NCI-H510A (cell line): ENCODE measurements at regions not wholly inside any gene's neighbourhood (a gene's known extent, or its start where the extent isn't known, plus 50 kb on each side); places are given as distances from the start of the nearest gene placed in this dataset.

Experiments used
- DNase-seq: peaks from one replicate; lab custom pipeline; 2025; lab: John Stamatoyannopoulos, UW

DNA sequence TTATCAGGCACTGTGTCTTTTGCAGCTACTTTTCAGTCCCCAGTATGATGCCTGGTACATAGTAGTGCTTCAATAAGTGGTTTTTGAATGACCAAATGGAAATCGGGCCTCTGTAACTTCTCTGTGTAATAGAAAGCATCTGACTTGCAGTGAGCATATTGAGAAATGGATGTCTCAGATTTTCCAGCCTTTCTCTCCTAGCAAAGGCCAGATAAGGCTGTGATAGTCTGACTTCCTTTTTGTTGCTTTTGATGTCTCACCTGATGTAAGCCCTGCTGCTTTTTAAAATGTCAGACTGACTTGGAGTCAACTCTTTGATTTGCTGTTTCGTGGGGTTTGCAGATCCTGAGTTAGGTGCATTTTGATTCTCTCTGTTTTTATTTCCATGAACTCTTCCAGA is 590.0 kb upstream of the ZNF608 start:
- no peak for DNase-seq

DNA sequence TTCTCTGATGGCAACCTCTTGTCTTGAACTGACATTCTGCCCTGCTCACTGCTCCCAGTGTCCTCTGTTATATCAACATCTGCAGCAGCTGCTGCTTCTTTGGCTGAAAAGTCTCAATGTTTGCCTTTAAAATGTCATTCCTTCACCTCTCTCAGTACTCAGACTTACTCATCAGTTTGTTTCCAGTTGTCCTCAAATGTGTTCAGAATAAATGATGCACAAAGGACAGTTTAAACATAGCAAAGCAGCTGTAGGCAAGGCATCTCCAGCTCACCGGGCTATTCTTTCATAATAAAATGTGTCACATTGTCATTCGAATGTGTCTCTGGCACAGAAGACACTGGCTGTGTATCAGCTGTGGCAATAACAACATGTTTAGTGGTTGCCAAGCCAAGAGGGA is 590.9 kb upstream of the ZNF608 start:
- DNase-seq, result no peak

DNA sequence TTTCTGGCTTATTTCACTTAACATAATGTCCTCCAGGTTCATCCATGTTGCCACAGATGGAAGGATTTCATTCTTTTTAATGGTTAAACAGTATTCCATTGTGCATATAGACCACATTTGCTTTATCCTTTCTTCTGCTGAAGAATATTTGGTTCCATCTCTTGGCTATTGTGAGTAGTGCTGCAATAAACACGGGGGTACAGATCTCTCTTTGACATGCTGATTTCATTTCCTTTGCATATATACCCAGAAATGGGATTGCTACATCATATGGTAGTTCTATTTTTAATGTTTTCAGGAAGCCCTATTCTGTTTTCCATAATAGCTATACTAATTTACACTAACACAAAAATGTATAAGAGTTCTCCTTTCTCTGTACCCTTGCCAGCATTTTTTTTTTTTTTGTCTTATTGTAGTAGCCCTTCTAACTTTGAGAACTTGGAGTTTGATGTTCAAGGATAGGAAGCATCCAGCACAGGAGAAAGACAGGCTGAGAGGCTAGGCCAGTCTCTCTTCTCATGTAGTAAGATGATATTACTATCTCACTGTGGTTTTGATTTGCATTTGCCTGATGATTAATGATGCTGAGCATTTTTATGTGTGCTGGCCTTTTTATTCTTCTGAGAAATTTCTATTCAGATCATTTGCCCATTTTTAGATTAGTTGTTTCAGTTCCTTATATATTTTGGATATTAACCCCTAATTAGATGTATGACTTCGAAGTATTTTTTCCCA is 592.2 kb upstream of the ZNF608 start:
- no peak for DNase-seq

DNA sequence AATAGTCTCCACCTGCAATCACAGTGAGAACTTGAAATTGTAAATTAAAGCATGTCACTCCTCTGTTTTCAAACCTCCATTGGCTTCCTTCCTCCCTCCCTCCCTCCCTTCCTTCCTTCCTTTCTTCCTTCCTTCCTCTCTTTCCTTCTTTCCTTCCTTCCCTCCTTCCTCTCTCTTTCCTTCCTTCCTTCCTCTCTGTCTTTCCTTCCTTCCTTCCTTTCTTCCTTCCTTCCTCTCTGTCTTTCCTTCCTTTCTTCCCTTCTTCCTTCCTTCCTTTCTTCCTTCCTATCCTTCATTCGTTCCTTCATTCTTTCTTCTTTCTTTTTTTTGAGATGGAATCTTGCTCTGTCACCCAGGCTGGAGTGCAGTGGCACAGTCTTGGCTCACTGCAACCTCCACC is 595.0 kb upstream of the ZNF608 start:
- no peak for DNase-seq

DNA sequence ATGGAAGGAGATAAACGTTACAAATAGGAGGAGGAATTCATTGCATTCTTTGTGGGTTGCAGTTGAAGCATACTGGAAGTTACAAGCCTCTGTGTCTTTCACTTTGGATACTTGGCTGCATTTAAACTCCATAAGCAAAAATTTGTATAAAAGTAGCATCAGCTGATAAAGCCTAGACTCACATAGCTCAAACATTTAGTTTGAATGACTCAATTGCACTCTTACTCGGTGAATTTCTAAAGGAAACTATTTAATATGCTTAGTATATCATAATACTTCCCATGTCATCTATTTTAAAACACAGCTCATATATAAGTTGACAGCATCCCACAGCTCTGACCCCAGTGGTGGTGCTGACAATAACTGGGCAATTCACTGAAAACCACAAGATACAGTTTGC is 596.6 kb upstream of the ZNF608 start:
- DNase-seq, result no peak

DNA sequence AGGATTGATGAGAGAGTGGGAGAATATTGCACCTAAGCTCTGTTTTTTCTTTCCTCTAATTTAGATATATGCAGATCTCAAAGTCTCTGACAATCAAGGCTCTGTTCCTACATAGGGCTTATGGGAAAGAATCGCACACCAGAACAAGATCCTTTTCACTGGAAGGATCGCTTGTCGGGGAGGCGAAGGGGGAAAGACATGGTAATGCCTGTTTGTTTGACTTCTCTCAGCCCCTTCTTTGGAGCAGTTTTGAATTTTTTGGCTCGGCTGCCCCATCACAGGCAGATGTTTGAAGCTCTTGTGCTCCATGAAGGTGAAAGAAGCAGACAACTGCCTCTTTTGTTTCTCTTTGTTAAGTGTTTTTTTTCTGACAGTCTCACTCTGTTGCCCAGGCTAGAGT is 599.9 kb upstream of the ZNF608 start:
- DNase-seq, result no peak

DNA sequence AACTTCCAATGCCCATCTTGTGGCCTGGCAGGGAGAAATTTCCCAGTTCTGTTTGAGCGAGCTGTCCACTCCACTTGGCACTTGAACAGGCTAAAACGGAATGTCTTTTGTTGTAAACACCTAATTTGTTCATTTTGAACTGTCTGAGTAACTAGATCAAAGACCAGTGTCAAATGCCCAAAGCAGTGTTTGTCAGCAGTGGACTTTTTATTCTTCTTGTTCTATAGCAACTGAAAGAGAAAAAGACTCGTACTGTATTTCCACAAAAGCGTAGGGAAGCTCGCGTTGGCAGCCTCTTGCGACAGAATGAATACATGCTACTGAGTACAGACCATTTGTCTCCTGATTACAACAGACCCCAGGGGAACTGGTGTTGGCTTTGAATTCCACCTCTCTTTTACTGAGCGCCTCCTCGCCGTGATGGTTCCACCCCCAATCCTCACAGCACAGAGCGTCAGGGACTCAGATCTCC is 601.8 kb upstream of the ZNF608 start:
- no peak for DNase-seq

DNA sequence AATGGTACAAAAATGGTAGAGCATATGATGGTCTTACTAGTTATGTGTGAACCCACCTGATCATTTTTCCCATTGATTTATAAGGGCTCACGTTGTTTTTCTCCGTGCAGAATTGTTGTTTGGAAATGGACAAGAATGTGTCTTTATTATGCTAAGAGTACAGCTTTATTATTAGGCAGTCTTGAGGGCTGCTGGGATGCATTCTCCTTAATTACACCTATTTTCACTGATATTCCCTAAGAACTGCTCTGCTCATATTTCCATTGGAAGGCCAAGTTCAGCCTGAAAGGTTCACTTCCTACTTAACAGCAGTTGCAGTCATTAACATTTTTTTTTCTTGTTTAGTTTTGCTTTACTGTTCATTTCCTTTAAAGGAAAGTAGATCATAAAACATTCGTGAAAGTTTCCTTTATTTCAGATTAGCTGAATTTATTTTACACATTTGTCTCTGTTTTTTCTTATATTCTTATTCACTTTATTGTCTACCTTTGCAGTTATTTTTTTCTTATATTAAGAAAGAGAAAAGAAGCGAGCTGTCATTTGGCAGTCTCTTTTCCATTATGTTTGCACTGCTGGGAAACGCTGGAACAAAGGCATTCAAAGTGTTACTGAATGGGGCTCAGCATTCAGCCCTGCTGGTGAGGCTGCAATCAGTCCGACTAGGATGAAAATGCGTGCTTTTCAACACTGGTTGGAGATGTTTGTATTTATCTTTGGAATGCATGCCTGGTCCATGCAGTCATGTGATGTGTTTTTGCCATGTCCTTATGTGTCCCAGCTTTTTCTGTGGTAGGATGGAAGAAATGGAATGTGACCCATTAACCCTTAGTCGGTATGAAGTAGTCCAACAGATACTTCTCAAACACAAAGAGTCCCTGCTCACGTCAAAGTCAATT is 602.7 kb upstream of the ZNF608 start:
- DNase-seq, result no peak

DNA sequence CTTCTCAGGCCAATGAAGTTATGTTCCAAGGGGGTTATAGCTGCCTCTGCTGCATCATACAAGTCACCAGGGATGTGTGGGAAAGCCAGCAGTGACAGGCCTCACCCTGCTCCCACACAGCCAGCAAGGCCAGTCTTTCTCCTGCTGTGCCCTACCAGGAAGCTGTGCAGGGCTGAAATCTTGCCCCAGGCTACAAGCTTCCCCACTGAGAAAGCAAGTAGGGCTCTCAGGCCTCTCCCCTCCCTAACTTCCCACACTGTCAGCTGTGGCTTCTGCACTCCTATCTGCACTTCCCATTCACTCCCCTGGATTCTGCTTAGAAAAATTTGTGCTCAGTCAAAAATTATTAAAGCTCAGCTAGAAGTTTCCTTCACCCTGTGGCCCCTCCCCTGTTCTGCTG is 611.2 kb upstream of the ZNF608 start:
- DNase-seq, result no peak

DNA sequence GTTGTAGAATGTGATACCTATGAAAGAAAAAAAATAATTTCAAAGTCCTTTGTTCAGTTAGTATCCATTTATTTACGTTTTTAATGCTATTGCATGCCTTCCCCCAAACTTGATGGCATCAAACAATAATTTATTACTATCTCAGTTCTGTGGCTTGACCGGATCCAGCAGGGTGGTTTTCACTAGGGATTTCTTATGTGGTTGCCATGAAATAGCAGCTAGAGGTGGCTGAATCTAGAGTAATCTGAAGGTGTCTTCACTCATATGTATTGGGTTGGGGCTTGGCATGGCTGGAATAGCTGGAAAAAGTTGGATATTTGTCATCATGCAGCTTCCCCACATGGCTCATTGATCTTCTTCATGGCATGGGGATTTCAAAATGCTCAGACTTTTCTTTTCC is 619.3 kb upstream of the ZNF608 start:
- DNase-seq, result no peak

DNA sequence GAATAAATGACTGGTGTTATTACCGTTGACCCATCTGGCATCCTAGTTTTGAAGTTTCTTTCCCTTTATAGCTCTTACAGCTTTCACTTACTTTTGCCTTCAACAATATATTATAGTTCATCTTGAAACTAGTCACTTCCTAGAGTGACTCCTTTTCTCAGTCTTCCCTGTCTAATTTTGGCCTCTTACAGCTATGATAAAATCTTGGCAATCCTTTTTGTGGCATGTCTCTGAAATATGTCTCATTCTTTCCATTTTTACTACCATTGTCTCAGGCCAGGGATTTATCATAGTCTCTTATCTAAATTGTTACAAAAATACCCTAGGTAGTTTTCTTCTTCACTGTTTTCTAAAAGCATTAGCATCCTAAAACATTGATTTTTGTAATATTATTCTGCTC is 621.3 kb upstream of the ZNF608 start:
- DNase-seq, result no peak

DNA sequence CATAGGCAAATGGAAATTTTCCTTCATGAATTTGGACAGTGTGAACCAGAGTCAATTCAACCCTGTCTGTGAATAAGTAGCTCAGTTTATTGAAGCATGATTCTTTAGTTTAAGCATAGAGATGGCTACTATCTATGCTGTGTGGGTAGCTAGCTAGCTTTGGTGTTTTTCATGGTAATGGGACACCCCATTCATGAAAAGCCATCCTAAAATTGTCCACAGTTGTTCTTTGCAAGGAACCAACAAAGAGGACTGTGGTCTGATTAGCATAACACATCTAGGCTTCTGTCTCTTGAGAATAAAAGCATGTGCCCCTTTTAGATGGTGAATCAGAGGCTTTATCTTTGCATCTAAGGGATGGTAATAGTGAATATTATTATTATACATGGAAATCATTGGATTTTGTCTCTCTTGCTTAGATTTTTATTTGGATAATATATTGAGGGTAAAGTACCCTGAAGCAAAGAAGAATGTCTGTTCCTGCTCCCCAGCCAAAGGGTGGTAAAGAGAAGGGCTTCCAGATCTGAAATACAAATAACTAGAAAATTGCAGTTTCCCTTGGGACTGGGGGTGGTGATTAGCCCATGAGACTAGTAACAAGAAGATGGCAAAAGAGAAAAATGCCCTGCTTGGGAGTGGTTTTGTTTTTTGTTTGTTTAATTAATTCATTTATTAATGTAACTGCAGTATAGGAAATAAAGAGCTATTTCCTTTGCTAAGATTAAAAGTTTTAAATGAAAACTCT is 624.2 kb upstream of the ZNF608 start:
- no peak for DNase-seq

DNA sequence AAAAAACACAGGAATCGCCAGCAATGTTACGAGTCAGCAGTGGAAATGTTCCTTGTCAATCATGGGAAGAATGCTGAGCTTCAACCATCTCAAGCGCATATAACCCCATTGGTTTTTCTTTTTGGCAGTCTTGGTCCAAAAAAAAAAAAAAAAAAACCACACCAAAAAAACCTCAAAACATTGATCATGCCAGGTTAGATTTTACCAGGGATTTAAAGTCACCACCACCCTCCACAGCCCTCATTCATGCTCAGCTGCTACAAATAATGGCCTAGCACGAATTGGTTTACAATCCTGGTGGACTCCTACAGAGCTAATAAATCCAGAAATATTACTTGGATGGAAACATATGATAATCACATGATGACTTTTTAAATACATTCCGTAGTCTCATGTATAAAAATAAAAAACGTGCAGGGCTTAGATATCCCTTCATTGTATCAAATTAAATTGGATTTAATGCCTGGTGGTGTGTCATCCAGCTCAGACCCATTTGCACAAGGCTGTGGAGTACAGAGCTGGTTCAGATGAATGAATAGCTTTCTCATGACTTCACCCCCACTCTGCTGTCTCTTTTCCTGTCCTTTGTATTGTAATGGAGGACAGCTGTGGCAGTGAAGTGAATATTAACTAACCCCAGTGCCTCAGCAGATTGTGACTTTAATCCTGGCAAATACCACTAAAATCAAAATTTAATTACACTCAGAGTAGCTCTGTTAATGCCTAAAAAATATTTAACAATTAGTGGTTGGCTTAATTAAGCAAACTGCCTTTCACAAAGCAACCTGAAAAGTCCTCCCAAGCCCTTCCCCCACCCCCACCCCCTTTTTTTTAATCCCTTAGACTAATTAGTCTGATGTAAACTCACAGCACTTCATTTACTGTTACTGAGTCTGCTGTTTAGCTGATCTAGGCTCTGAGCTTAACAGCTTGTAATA is 626.5 kb upstream of the ZNF608 start:
- DNase-seq, result no peak

DNA sequence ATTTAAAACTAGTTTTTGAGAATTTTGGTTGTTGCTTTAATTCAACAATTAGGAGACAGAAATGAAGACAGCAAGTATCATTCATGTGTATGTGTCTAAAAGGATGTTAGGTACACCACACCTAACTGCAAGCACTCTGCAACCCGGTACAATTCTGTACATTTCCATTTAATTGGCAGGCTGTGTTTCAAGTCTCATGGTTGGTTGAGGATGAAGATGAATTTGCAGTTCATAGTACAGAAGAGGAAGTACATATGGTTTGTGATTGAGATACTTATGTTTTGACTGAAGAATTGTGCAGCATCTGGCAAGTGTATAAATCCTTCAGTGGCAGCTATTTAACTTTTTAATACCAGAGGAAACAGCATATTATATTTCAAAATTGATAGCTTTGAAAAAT is 628.7 kb upstream of the ZNF608 start:
- DNase-seq, result no peak

DNA sequence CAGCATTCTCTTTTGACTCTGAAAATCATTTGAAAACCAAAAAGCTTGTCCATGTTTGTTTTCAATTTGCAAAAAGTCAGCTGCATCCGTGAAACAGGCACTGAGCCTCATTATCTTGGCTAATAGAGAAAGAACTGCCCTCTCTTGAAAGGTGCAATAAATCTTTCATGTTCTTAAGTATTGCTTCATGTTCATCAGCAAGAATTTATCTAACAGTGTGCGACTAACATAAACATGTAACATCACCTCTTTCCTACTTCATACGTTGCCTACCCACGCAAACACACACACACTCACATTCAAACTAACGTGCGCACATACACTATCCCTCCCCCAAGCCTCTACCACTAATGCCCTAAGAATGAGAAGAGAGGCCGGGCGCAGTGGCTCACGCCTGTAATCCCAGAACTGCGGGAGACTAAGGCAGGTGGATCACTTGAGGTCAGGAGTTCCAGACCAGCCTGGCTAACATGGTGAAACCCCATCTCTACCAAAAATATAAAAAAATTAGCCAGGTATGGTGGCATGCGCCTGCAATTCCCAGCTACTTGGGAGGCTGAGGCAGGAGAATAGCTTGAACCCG is 629.7 kb upstream of the ZNF608 start:
- DNase-seq, result no peak

DNA sequence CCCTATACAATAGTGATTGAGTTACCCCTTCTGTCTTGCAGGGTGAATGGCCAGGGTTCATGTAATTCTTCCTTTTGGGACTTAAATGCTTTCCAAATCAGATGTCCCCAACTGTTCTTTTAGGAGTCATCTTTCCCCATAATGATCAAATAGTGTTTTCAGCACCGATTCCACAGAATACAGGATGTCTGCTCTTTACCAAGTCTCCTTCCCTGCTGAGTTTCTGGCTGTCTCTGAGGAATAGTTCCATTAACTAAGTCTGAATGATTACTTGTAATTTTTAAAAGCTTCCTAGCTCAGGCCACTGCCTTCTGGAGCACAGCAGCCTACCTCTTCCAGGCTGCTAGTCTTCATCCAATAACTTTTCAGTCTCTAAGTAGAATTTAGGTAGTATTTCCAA is 630.7 kb upstream of the ZNF608 start:
- DNase-seq, result no peak

DNA sequence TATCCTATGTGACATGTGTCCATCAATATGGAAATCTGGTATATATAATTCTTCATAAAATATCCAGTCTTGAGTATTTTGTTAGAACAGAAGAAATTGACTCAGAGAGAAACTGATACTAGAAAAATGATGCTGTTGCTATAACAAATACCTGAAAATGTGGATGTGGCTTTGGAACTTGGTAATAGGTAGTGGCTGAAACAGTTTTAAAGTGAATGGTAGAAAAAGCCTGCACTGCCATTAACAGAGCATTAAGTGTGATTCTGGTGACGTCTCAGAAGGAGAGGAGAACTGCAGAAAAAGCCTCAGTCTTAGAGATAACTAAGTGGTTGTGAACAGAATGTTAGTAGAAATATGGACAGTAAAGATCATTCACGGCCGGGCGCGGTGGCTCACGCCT is 634.9 kb upstream of the ZNF608 start:
- DNase-seq, result no peak

DNA sequence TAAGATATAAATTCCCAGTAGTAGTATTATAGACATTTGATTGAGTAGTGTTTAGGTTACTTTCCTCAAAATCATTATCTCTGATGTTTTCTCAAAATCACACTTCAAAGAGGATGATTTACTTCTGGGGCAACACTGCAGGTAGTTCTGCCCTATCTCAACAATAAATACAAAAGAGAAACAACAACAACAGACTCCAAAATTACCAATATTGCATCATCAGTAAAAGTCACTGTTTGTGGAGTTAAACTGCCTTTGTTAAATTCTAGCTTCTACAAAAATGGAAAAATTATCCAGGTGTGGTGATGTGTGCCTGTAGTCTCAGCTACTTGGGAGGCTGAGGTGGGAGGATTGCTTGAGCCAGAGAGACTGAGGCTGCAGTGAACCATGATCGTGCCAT is 637.6 kb upstream of the ZNF608 start:
- no peak for DNase-seq

DNA sequence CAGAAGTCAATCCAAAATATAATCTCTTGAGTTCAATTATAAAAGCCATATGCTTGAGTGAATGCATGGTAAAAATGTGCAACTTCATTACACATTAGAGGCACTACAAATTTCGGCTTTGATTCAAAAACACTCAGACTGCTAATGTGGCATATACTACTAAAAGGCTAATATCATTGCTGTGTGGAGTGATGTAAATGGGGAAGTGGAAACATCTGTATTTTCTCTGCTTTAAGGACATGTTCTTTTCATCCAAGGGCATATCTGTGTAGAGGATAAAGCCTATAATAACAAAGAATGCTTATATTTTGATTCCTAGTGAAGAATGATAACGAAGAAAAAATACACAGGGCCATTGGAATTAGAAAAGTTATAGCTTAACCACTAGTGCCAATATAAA is 643.9 kb upstream of the ZNF608 start:
- no peak for DNase-seq

DNA sequence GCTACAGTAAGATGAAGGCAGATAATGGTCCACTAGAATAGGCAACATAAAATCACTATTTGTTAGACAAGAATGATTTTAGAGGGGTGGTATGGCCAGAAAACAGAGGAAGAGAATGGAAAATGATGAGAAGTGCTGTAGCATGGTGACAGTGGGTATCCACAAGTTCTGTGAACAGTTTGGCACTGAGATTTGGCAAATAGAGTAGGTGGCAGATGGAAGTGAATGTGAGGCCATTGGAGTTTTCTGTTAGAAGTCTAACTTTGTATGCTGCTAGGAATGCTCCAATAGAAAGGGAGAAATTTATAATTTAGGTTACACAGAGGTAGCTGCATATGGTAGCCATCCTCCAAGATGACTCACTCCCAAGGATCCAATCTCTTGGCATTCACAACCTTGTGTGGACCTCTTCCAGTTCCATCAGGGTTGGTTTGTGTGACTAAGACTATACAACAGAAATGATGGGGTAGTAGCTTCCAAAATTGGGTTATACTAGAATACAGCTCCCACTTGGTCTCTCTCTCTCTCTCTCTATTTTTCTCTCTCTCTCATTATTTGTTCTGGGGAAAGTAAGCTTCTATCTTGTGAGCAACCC is 646.9 kb upstream of the ZNF608 start:
- DNase-seq, result no peak
